NCI-H1436 (cell line): ENCODE measurements at regions not wholly inside any gene's neighbourhood (a gene's known extent, or its start where the extent isn't known, plus 50 kb on each side); places are given as distances from the start of the nearest gene placed in this dataset.
"Not testable (repeated sequence)": the region's sequence is repeated elsewhere in the genome, so short reads cannot be mapped to it uniquely, and the experiment has no call there.

ENCODE experiments used
- DNase-seq: peaks from one replicate; lab custom pipeline; 2025; lab: John Stamatoyannopoulos, UW

GRCh38 chr13:48843630-48844380, 131.9 kb upstream of the FNDC3A start:
- DNase-seq = no peak

DNA sequence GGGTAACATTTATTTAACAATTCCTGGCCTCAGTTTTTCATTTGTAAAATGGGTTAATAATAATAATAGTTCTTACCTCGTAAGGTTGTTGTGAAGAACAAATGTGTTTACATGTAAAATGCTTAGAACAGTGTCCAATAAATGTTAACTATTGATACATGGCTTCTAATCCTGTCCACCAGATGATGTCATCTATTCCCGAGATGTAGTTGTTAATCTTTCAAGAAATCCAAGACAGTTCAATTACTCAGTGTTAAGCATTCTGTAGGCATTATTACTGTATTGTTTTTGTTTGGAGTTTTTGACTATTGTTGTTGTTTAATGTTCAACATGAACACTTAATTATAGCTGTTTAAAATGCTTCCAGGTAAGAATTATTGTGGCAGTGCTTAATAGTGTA, 131.0 kb upstream of the FNDC3A start:
- no peak for DNase-seq

- no peak for DNase-seq
Observed at GRCh38 chr13:48849515-48849914, 126.2 kb upstream of the FNDC3A start.

DNA sequence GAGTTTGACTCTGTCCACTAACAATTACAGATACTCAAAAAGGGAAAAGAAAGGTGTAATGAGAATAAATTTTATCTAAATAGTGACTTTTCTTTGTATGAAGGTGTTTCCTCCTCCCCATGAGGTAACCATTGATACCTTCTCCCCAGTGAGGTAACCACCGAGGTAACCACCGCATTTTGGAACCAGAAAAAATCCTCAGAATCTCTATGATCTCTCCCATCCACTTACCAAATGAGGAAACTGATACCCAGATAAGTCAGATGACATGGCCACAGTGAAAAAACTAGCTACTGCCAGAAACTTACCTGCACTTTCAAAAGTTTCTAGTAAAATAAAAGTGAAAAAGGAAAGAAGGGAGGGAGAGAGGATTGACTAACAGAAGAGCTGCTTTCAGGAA, 124.0 kb upstream of the FNDC3A start:
- DNase-seq = no peak

DNA sequence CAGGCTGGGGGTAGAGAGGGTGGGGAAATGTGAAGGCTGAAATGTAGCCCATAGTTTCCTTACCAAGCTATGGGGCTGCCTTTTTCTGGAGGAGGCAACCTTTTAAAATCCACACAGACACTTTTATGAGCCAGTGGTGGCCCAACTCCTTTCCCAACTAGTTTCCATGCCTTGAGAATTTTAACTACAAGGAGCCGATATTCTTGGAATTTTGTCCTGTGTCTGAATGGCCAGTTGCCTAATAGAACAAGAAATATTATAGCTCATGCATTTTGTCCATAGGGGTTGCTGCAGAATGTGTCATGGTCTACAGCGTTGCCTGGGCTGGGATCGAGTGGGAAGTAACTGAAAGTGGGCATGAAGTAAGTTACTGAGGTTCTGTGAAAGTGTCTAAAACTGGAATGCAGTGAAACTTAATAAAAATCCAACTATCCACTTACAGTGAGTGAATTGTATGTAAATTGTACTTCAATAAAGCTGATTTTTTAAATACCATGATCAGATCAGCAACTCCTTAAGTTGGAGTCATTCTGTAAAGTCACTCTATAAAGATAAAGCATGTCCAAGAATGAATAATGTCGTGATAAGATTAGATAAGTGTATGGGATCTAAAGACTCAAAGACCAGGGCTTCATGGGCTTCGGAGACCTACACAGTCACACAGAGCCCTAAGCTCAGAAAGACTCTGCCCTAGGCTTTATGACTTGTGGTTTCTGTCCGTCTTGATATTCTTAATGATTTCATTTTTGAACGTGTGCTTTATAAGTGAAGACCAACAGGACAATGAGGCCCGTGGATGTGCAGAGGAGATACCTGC, 122.6 kb upstream of the FNDC3A start:
- no peak for DNase-seq

DNA sequence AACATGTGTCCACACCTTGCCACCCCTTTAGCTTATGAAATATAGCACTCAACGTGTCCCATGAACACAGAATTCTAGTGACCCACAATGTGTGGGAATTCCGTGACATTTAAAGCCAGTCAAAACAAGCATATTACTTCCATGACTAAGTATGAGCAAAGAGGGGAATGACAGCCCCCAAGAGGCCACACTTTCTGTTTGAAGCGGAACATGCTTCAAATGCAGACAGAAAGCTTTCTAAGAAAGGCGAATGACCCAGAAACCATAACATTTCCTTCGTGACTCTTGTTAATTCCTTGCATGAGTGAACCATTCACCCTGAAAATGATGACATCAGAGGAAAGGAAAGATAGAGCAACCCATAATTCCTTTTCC, 122.0 kb upstream of the FNDC3A start:
- DNase-seq = no peak

DNA sequence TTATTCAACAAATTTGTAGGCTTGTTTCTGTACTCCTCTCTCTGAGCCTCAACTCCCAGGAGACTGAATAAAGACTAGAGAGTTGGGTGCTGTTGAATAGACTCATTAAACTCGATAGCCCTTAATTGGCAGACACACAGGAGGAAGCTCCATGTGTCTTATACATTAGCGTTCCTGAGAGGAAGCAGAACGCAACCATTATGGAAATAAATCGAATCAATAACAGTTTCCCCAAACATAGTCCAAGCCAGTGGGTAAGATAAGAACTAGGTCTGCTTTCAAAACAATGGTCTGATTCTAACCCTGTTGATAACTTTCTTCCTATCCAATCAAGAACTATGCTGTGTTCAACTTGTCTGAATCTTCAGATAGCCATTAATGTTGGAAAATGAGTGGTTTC, 118.1 kb upstream of the FNDC3A start:
- peak; percentile 7 for DNase-seq

- no peak for DNase-seq
Observed at GRCh38 chr13:48858122-48858902, 117.4 kb upstream of the FNDC3A start.

- DNase-seq = no peak
Observed at GRCh38 chr13:48859272-48860105, 116.2 kb upstream of the FNDC3A start.

DNA sequence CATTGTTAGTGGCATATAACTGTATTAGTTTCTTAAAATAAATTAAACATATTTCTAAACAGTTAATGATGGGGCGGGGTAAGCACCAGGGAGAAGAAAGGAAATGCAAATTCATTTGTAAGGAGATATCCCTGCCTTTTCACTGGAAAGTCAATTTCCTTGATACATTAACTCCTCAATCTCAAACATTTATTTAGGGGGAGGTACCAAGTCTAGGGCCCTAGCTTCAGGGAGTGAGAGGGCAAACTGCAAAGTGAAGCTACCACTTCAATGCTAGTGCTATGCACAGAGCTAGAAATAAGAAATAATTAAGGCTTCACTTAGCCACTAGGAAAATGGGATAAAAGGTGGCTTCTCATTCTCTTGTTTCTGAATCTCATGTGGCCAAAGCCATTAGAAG, 115.3 kb upstream of the FNDC3A start:
- DNase-seq = no peak

GRCh38 chr13:48862572-48862971, 113.1 kb upstream of the FNDC3A start:
- DNase-seq = no peak

DNA sequence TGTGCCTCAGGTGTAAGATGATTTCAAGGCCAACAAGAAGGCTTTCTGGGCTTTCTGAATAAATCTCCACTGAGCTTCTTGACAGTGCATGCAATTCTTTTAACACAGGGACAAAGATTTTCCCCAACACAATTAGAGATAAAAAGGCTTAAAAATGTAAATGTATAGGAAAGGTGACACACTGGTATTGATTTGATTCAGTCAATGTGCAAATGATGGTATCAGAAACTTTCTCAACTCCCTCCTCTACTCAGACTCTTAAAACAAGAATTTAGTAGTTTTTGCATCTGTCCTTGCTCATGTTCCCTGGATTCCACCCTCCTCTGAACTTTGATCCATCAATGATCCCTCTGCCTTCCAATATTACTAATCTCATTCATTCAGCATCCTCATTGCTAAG, 111.6 kb upstream of the FNDC3A start:
- no peak for DNase-seq

DNA sequence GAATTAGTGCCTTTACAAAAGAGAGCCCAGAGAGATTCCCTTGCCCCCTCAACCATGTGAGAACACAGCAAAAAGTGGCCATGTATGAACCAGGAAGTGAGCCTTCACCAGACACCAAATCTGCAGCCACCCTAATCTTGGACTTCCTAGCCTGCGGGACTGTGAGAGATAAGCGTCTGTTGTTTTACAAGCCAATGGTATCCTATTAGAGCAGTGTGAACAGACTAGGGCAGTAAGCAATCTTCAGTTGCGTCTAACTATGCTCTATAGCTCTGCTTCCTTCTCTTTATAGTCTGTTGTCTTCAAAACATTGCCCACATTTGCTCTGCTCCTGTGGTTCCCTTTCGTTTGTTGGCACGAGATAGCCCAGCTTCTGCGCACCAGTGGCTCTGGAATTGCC, 109.5 kb upstream of the FNDC3A start:
- no peak for DNase-seq

DNA sequence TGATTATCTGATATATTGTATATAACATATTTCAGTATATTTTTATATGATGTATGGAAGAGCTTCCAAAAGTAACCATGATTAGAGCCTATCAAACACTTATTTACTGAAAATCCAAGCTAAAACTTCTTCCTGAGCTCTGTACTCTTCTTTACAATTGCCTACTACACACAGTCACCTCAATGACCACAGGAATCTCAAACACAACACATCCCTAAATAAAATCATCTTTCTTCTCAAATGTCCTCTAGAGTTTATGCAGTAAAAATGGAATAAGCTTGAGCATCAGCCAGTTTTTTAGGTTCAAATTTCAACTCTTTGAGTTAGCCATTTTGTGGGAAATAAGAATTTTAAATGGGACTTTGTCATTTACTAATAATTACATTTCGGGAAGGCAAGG, 102.6 kb upstream of the FNDC3A start:
- DNase-seq = no peak

DNA sequence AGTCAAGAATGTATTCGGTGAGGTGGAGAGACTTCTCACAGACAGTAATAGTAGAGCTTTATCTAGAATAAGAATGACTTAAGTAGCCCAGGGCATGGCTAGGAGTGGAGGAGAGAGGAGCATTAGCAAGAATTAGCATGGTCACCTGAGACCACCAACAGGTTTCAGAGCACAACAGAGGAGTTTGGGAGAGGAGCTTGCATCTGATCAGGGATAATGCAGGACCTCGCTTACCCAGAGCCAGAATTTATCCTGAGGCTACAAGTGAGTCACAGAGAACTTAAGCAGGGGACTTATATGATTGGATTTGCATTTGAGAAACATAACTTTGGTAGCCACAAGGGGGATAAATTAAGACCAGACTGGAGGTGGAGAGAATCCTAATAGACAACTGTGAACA, 102.1 kb upstream of the FNDC3A start:
- no peak for DNase-seq

- no peak for DNase-seq
Observed at GRCh38 chr13:48874165-48874564, 101.5 kb upstream of the FNDC3A start.

DNA sequence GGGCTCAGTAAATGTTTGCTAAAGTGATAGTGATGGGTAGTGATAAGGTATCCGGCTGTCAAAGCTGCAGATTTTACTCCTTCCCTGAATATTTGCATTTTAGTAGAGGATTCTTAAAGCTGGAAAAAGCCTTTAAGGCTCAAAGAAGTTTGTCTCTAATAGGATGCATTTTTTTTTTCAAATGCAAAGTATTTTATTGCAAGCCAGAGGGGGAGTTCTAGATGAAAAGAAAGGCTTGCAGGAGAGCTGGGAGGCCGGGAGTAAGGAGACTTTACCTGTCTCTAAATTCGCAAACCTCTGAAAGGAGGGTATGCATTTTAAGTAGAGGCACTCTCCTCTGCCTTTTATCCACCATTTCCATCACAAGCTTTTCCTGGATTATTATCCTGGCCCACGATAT, 100.7 kb upstream of the FNDC3A start:
- DNase-seq = no peak

DNA sequence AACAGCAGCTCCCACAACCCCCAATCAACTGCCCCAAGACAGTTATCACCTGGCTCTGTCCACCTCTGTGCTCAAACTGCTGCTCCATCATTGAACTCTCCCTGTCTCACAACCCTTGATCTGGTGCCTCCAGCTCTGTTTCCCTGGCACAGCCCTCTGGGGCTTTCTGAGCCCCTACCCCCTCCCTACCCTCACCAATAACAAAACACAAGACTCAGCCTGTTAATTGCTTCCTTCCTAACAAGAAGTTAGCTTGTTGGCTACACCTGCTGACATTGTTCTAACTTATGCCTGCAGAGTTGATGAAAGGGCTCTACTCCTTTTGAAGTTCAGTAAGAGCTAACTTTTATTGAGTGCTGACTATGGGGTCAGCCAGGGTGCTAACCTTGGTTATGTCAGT, 99.4 kb upstream of the FNDC3A start:
- DNase-seq = no peak

DNA sequence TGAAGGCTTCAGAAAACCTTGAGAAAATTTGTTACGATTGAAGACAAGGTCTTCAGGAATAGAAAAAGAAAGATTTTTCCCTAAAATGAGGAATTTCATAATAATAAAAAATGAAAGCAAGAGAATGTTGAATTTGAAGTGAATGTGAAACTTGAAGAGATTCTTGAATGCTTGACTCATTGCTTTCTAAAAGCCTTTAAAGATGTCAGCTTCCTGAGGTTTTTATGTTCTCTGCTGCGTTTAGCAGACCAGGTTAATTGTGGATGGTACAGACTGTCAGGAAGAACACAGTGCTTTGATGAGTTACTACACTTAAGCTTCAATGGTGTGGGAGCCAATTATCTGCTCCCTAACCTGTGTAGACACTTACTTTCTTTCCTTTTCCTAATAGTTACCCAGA, 96.3 kb upstream of the FNDC3A start:
- no peak for DNase-seq

DNA sequence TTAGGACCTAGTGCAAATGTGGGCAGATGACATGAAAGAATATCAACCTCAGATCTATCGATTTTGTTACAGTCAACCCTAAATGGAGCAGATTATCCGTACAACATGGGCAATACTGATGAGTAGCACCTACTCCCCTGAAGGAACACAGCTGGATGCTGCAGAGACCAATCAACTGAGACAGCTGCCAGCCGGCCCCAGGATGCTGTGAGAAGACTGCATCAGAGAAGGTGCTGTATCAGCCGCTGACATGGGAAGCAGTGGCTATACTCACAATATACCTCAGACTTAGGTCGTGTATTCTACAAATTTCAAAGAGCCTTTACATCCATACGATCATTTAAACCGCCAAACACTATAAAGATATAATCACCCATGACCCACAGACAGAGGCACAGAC, 95.9 kb upstream of the FNDC3A start:
- no peak for DNase-seq

DNA sequence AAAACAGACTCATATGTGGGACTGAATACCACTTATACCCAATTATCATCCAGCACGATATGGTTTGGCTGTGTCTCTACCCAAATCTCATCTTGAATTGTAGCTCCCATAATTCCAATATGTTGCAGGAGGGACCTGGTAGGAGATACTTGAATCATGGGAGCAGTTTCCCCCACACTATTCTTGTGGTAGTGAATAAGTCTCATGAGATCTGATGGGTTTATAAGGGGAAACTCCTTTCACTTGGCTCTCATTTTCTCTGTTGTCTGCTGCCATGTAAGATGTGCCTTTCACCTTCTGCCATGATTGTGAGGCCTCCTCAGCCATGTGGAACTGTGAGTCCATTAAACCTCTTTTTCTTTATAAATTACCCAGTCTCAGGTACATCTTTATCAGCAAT, 91.9 kb upstream of the FNDC3A start:
- DNase-seq = not testable (repeated sequence)

GRCh38 chr13:48885027-48885395, 90.7 kb upstream of the FNDC3A start:
- DNase-seq = no peak
